HG02678 (cell line): ENCODE measurements at regions not wholly inside any gene's neighbourhood (a gene's known extent, or its start where the extent isn't known, plus 50 kb on each side); places are given as distances from the start of the nearest gene placed in this dataset.
A peak's percentile ranks its signal among the peaks of the same experiment; 100 is the strongest.

Experiments used
- ATAC-seq: cut with Tn5 transposase; IDR thresholded peaks from one replicate; pipeline ENCODE4 v1.9.1; 2021; ENCODE audit warnings: mild to moderate bottlenecking, moderate library complexity; ENCODE audit not compliant: unreplicated experiment

GRCh38 chr5:125775896-125776295, 647.3 kb upstream of the GRAMD2B start:
- ATAC-seq, result no peak

GRCh38 chr5:125776656-125777139, 646.5 kb upstream of the GRAMD2B start:
- no peak for ATAC-seq

DNA sequence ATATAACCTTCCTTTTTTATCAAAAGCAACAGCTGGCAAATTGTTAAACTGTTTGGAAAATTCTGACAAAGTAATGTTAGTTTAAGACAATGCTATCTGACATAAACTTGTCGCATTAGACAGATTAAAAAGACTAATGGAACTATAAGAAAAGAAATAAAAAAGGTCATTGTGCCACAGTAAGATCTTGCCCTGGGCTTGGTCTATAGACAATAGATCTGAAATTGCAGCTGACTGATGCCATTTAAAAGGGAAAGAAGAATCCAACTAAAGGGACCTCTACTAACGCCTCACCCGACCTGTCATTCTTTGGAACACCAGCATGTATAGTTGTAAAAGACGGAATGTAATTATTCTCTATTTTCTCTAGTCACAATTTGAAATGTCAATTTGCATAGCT, 644.4 kb upstream of the GRAMD2B start:
- no peak for ATAC-seq

- no peak for ATAC-seq
These were observed 637.8 kb upstream of the GRAMD2B start for GRCh38 chr5:125785407-125785806.

DNA sequence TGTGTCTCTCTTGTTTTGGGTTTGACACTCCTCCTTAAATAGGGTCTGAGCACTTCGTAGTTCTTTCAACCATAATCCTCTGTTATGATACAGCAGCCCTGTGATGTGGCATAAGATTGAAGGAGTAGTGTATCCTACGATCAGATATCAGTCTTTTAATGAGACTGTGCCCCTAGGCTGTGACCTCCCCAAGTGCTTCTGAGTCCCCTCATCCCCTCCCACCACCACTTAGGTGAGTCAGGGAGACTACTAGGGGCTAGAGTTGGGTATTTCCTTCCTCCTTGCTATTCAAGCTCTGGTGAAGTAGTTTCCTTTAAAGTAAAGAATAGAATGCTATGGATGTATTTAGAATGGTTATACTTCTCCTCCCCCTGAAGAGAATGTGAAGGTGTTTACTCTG, 637.2 kb upstream of the GRAMD2B start:
- ATAC-seq, result no peak

GRCh38 chr5:125793470-125793869, 629.7 kb upstream of the GRAMD2B start:
- no peak for ATAC-seq

- no peak for ATAC-seq
These were observed 628.3 kb upstream of the GRAMD2B start for GRCh38 chr5:125794922-125795321.

DNA sequence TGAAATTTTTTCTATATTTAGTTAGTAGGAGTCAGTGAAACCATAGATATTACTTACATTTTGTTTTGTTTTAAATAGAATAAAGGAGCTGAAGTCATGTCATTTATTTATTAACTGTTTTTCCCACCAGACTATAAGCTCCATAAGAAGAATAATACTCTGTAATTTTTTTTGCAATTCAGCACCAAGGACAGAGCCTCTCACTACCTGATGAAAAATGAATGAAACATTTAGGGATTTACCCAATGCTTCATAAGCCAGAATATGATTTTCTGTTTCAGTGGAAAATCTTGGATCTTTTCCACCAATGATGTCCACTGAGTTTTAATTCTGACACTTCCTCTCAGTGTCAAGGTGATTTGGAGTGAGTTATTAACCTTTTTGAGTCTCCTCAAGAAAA, 624.9 kb upstream of the GRAMD2B start:
- ATAC-seq, result no peak

GRCh38 chr5:125812651-125813050, 610.6 kb upstream of the GRAMD2B start:
- no peak for ATAC-seq

GRCh38 chr5:125813221-125813974, 609.8 kb upstream of the GRAMD2B start:
- no peak for ATAC-seq

- ATAC-seq, result no peak
These were observed 609.1 kb upstream of the GRAMD2B start for GRCh38 chr5:125814119-125814518.

DNA sequence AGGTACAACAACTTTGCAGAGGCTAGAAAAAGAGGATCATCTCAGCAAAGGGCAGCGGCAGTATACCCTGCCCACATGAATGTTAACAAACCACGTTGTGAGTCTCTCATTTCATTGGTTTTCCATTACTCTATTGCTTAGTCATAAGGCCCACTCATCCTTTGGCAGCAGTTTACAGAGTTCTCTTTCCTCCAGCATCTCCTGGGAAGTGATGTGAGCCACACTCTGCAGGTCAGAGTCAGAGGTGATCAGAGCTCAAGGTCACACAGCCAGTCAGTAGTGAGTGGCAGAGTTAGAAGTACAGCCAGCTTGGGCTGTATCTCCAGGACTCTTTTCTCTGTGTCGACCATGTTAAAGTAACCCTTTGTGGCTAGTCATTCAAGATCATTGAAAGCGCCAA, 599.6 kb upstream of the GRAMD2B start:
- ATAC-seq, result no peak

- ATAC-seq, result no peak
These were observed 597.0 kb upstream of the GRAMD2B start for GRCh38 chr5:125826214-125826613.

- peak; percentile 92 for ATAC-seq
These were observed 593.9 kb upstream of the GRAMD2B start for GRCh38 chr5:125829349-125829748.

- no peak for ATAC-seq
These were observed 589.8 kb upstream of the GRAMD2B start for GRCh38 chr5:125833398-125833797.

GRCh38 chr5:125834438-125835115, 588.6 kb upstream of the GRAMD2B start:
- ATAC-seq, result no peak

DNA sequence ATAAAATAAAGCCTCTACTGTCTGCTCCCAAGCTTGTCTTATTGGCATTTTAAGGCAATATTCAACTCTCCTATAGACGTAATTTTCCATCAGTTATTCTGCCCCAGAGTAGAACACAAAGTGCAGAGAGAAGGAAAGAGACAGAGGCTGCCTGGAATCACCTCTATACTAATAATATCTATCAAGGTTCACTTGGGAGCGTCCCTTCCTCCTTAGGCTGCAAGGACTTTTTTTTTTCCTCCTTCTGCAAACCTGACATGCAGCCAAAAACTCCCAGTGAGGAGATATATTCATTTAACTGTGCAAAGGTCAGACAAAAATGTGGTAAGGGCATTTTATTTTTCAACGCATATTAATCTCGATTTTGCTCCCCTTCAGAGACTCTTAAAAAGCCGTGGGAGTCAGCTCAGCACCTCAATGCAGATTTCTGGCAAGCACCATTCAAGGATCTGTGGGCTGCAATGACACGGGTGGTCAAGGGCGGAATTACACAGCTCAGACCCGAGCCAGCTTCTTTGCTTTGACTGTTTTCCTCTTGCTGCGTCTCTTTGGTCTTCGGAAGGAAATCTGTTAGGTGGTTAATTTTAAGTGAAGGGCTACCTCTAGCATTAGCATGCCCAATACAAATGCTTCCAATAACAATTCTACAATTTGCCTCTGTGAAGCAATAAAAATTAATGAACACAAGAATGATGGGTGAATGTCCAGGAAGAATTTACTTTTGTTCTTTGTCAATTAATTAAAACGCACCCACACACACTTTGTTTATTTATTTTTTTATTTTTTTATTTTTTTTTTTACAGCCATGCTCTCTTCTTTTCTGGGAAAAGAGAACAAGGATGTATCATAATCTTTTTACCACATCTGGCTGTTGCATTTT, 587.7 kb upstream of the GRAMD2B start:
- ATAC-seq, result peak; percentile 81

GRCh38 chr5:125836256-125836655, 587.0 kb upstream of the GRAMD2B start:
- ATAC-seq, result no peak

DNA sequence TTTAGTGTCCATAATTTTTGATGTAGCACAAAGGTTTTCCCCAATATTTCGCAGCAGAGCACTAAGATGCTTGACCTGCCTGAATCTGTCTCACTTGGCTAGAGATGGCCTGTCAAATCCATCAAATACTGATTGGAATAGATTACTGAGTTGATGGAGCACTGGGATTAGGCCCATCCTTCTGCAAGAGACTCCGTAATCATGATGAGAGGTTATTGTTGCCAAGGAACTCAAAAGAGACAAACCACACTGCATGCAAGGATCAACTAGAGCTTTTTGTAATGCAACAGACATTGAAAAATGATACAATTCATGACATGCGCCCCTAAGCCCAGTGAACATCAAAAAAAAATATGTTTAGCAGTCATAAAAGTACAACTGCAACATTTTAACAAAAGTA, 585.3 kb upstream of the GRAMD2B start:
- no peak for ATAC-seq

GRCh38 chr5:125847561-125847960, 575.6 kb upstream of the GRAMD2B start:
- ATAC-seq, result no peak

DNA sequence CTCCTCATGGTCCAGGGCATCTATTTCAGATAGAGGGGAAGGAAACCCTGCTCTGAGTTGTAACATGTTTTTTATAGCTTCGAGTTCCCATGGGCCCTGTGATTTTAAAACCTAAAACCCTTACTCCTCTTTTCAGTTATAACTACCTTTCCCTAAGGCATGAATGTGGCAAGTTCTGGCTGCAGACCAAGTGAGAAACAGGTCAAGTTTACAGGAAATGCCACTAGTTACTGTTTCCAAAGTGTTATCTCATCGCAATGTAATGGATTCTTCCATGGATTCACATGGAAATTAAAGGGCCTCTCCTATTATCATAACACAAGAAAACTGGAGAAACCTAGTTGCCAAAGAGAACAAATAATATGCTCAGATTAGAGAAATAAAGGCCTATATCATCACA, 574.5 kb upstream of the GRAMD2B start:
- no peak for ATAC-seq
